M059J (cell line): ENCODE measurements at regions not wholly inside any gene's neighbourhood (a gene's known extent, or its start where the extent isn't known, plus 50 kb on each side); places are given as distances from the start of the nearest gene placed in this dataset.
"Not testable (repeated sequence)": the region's sequence is repeated elsewhere in the genome, so short reads cannot be mapped to it uniquely, and the experiment has no call there.

Experiments
- DNase-seq: peaks from one replicate; pipeline ENCODE4 v3.0.0-alpha.2; 2012; ENCODE audit warnings: low read depth

DNA sequence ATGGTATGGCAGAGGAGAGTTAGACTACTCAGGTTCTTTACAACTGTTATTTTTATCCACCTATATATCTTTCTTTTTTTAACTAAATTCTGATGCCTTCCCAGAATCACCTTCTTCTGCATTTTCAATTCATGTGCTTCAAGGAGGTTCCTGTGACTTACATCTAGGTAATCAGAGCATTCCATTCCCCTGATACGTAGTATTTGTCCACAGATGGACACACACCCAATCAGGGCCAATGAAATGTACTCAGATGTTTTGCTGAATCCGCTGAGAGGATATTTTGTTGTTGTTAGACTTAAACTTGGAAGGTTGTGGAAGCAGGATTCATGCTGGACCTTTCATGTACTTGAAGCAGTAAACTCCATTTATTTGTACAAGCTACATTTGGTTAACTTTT is 159.4 kb upstream of the FER start:
- no peak for DNase-seq

DNA sequence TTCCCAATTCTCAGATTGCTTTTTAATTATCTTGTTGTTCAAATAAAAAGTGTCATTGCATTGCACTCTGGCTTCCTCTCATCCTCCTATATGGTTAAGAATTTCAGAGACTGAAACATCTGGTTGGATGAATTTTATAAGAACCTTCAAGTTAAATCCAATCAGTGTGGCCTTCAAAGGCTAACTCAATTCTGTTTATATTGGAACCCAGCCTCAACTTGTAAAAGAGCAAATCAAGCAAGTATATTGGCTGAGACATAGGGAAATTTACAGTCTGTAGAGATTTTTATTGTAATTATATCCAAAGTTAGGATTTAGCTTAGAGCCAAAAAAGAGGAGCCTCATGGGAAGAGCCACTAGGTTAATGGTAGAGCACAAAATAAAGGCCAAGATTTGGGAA is 159.9 kb upstream of the FER start:
- no peak for DNase-seq

DNA sequence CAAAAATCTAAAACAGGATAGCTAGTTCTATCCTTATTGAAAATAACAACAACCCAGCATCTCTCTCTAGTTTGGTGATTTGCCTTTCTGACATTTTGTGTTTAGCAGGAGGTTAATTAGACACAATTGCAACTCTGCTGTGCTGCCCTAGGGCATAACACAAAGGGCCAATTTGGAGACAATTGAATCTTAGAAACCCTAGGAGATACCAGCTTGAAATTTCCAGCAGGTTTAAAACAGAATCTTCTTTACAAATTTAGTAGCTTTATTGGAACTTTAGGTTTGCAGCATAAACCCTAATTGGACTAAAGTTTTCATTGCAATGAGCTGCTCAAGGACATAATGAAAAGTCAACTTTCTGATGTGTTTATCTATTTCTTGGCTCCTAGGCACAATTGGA is 166.7 kb upstream of the FER start:
- no peak for DNase-seq

DNA sequence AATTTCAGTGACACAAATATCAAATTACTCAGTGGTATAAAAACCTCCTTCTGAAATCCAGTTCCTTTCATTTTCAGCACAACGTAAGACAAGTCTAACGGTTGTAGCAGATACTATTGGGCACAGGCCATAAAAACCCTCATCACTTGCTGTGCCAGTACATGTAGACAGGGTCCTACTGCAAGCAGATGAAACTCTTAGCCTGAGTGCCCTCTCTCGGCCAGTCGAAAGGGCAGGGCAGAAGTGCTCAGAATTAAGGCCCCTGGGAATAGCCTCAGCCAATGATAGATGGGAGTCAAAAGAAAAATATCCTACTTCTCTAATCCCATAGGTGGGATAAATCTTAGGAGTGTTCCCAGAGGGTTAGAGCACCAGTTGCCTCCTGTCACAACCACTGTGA is 168.5 kb upstream of the FER start:
- DNase-seq: no peak

DNA sequence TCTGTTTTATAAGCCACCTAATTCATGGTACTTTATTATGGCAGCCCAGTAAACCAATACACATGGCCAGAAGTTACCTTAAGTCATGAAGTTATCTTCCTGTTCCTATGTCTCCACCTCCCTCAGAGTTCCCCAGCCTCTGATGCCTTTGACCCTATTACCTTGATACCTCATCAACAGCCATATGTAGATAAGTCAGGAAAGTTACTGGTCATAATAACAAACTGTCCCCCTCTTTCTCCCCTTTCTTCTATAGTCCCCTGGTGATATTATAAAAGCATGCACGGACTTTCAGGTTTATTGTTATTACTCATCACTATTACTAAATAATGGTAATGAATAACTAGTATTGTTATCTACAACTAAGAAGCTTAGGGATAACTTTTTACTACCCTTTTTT is 168.9 kb upstream of the FER start:
- no peak for DNase-seq

DNA sequence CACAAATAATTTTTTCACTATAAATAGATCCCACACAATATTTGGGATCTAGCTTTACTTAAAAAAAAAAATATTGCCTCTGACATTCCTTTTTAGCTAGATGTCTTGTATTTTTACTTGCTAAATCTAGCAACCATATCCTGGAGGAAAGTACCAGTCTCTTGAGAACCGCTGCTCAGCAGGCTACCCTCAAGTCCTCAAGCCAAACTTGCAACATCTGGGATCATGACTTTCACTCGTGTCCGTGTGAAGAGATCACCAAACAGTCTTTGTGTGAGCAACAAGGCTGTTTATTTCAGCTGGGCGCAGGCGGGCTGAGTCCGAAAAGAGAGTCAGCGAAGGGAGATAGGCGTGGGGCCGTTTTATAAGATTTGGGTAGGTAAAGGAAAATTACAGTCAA is 180.3 kb upstream of the FER start:
- no peak for DNase-seq

DNA sequence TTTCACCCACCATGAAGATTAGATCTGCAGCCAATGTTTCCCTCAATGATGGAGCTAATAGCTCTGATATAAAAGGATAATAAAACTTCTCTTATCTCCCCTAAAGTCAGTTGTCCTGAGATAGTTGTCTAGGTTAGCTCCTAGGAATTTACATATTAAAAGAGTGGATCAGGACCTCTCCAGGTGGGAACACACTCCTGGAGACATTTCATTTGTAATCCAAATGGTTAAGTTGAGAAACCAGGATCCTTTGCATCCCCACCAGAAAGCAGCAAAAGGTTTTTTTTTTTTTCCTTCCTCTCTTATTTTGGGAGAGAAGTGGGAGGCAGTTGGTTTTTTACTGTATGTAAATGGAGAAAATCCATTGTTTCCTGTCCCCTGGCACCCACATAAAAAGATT is 182.5 kb upstream of the FBXL17 start:
- DNase-seq: no peak

DNA sequence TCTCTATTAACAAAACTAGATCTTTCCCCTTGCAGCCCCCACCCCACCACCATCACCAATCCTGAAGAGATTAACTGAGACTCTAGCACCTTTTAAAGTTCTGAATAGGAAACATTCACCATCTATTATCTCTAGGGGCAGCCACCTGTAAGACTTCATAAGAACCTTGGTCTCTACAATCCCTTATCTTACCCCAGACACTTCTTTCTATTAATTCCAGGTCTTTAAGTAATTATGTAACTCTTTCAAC is 180.2 kb upstream of the FBXL17 start:
- no peak for DNase-seq

DNA sequence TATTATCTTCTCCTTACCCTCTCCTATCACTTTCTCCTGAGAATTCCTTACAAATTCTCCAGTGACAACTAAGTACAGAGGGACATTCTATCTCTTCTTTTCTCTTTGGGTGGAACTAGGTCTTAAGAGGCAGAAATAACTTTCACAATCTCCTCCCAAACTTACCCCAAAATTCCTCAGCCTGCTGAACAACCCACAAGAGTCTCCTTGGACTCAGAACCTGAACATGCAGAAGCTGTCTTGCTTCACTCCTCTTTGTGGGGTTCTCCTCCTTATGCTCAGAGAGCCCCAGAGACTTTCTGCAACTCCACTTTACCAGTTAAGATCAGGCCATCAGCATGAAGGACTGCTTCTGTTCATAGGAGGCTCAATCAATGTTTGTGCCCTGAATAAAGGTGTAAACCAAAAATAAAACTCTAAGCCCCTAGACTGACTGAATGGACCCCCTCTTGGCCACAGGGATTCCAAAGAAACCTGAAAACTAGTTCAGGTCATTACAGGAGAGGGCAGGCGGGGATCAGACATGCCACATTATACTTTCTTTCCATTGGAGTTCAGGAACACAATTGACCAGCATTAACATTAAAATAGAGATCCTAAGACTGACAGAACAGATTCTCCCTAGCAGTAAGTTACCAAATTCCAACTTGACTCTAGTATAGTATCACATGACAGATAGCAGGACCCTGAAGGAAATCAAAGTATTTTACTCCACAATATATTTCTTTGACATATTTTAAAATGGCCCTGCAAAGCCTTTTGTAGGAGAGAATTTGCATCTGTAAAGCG is 179.7 kb upstream of the FBXL17 start:
- DNase-seq: no peak

DNA sequence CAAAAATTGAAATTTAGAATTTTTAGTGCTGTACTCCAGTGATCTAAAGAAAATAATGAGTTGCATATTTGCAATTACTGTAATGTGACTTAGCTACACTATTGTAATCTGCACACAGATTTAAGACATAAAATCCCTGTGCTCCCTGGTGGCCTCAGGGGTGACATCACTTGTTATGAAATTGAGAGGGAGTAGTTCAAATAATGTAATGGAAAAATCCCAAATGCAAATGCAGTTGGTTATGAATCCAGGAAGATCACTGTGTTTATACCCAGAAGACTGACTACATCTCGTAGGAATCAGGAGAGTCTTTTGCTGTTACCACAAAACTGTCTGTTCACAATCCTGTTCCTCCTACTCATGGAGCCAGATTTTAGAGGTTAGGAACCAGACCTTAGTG is 178.7 kb upstream of the FBXL17 start:
- DNase-seq: peak; percentile 12

DNA sequence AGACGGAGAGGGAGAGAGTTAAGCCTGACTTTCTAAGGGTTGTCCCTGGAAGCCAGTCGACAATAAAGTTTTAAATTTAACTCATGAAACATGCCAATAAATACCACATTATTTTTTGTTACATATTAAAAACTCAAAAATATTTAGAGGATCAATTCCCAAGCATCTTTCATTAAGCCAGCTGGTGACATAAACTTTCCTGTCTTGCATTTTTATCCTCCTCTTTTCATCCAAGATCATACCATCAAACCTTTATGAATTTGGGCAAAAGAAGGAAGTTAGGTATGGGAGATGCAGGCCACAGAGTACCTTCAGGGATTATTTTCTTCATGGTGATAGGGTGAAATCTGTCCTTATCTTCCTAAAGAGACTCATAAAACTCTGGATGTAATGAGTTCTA is 178.3 kb upstream of the FBXL17 start:
- DNase-seq: no peak

DNA sequence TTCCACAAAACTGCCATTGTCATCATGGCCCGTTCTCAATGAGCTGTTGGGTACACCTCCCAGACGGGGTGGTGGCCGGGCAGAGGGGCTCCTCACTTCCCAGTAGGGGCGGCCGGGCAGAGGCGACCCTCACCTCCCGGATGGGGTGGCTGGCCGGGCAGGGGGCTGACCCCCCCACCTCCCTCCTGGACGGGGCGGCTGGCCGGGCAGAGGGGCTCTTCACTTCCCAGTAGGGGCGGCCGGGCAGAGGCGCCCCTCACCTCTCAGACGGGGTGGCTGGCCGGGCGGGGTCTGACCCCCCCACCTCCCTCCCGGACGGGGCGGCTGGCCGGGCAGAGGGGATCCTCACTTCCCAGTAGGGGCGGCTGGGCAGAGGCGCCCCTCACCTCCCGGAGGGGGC is 176.9 kb upstream of the FBXL17 start:
- DNase-seq: not testable (repeated sequence)

DNA sequence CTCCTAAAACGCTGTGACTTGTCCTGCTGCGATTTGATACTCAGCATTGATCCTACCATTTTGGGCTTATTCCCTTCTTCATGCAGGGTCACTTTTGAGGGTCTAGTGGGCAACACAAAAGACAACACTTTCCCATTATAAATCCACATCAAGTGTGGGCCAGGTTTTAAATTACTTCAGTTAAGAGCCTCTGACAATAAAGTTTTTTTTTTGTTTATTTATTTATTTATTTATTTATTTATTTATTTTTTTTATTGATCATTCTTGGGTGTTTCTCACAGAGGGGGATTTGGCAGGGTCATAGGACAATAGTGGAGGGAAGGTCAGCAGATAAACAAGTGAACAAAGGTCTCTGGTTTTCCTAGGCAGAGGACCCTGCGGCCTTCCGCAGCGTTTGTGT is 176.2 kb upstream of the FBXL17 start:
- DNase-seq: not testable (repeated sequence)

DNA sequence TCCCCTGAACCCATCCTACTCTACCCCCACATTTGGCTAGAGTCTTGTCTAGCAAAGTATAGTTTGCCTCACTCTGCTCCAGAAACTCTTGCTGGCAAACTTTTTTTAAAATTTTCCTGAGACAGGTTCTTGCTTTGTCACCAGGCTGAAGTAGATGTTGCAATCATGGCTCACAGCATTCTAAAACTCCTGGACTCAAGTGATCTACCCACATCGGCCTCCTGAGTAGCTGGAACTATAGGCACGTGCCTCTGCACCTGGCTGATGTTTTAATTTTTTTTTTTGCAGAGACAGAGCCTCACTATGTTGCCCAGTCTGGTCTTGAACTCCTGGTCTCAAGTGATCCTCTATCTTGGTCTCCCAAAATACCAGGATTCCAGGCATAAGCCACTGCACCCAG is 175.8 kb upstream of the FBXL17 start:
- DNase-seq: no peak

DNA sequence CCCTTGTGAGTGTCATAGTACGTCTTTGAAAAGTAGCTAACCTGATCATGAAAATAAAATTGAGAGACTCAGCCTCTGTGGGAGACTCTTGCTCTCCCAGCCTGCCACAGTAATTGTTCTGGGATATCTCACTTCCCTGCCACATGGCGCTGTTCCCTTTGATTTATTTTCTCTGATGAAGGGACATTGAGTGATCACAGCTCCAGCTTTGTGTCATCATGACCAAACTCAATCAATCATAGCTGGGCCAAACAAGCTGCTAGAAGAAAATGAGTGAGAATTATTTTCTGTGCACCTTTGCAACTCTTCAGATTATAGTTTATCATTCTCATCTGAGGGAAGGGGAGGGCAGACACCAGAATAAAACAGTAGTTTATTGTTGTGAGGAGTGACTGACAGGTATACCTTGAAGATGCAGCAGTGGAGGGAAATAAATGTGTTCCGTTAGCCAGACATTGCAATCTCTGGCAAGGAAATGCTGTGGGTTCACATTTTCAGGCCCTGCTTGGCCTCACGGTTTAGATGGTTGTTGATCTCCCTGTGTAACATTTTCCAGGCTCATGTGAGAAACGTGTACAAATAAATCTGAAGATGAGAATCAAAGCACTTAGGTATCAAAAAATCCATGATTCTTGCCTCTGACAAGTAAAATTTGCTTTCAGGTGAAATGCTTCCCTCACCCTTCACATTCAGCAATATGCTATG is 174.7 kb upstream of the FBXL17 start:
- no peak for DNase-seq

DNA sequence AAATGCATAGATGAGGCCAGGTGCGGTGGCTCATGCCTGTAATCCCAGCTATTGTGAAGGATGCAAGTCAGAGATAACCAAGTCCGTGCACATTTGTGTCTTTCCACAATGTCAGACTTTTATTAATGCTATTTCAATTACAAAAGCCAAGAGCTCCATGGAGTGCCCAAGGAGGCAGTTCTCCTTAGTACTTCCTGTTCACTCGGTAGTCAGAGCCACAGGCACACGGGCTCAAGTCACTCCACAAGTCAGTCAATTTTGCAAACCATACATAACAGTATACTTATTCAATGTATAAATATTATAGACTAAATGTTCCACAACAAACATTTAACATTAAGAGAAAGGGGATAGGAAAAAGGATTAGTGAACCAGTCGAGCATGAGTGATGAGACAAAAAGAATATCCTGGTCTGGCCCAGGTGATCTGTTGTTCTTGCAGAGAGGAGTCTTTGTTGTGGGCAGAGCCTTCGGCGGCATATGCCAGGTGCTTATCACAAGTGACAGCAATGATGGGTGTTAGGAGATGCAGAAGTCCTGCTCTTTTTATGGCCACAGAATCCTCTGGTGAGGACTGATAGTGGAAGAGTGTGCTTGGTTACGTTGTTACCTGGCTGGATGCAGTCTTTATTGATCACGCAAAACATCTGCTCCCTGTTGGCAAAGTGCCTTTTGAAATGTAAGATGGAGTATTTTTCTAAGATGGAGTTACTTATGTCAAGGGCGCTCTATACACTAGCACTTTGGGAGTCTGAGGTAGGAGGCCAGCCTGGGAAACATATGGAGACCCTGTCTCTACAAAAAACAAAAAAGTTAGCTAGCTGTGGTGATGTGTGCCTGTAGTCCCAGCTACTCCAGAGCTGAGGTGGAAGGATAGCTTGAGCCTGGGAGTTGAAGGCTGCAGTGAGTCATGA is 167.0 kb upstream of the FBXL17 start:
- DNase-seq: no peak

DNA sequence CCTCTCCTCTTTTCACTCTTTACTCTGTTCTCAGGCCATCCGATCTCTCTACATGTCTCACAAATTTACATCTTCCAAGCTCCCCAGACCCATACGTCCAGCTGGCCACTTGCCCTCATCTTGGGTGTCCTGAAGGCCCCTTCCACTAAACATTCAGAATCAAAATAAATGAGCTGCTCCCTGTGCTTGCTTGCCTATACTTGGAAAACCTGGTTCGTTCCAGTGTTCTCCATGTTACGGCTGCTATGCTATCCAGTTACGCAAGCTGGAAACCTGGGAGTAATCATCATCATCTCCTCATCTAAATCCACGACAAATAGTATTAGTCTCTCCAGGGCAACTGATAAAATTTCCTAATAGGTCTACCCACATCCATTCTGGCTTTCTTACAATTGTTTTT is 165.0 kb upstream of the FBXL17 start:
- DNase-seq: no peak

DNA sequence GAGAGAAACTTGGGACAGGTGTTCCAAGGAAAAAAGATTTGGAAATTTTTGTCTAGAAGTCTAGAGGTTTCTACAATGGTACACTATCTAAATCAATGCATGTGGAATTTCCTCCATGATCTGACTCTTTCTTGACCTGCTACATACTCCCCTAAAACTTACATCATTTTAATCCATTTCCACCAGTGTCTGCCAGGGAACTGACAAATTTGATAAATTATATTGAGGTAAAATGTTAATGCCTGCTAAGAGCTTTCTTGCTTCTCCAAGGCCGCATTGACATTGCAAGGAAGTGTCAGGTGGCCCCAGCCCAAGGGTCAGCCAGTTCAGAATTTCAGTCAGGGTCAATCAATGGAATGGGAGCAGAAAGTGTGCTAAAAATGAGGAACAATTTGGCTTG is 163.4 kb upstream of the FBXL17 start:
- no peak for DNase-seq

DNA sequence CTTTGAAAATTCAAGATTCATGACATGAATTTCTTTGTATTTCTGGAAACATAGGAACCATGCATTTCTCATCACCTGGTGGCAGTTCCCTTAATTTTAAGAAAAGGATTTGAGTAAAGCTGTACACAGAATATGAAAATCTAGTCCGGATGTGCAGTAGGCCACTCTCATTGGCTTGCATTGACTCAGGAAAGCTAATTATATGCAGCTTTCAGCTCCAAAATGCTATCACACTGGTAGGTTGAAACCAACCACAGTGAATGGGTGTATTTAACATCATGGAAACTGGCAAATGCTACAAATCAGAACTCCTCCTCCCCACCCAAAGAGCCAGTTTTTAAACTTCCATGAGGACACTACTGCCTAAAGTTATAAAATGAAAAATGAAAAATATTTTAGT is 161.6 kb upstream of the FBXL17 start:
- DNase-seq: no peak

DNA sequence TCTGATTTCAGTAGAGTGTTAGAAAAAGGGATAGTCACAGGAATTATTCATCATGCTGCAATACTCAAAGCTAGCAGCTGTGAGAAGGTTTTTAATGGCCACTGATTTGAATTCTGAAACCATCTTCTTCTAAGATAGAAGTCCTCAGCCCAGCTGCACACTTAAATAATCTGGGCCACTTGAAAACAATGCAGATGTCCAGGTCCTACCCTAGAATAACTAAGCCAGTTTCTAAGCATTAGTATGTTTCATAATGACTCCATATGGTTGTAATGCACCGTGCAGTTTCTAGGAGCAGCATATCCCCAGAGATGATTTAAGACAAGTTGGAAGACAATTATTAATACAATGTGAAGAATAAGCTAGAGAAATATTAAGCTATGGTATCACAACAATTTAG is 159.9 kb upstream of the FBXL17 start:
- no peak for DNase-seq

DNA sequence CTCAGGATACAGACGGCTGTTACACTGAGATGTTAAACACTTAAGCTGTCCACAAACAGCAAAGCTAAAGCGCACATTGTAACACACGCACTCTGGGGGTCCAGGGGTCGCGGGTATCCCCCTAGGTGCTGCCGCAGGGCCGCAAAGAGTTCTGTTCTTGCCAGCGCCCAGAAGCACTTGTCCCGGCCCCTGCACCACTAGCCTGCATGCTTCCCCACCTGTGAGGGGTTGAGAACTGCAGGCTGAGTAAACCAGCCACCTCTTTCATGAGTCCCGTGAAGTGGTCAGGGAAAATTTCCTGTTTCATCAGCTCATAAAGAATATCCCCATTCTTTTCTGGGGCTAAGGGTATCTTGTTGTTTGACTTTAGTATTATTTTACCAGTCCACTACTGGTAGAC is 154.4 kb upstream of the FBXL17 start:
- DNase-seq: no peak

DNA sequence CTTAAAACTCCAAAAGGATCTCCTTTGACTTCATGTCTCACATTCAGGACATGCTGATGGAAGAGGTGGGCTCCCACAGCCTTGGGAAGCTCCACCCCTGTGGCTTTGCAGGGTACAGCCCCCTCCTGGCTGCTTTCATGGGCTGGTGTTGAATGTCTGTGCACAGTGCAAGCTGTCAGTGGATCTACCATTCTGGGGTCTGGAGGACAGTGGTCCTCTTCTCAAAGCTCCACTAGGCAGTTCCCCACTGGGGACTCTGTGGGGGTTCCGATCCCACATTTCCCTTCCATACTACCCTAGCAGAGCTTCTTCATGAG is 150.2 kb upstream of the FBXL17 start:
- DNase-seq: not testable (repeated sequence)
